K562 (cell line): ENCODE measurements at regions not wholly inside any gene's neighbourhood (a gene's known extent, or its start where the extent isn't known, plus 50 kb on each side); places are given as distances from the start of the nearest gene placed in this dataset.

ENCODE experiments used
- ATAC-seq: fragments of 200-7000 bp; cut with Tn5 transposase; 3 replicates; pipeline ENCODE4 v1.9.1; 2020; ENCODE audit warnings: moderate library complexity
- BruUV-seq: library from RNA; stranded (reverse); fragments of 400-500 nt; replicated peaks from 2 replicates; lab custom pipeline; 2021; lab: Mats Ljungman, UMichigan
- CTCF ChIA-PET: fragments of 300-600 bp; formaldehyde crosslinking; extraction: SDS; loops from one replicate; lab custom pipeline; 2021; ENCODE audit warnings: low intra/inter-chr PET ratio; lab: Yijun Ruan, JAX
- POLR2A ChIA-PET: fragments of 300-600, 350-650 bp; sonication (Branson Sonifier 250); formaldehyde crosslinking; extraction: SDS; loops from one replicate; lab custom pipeline; 2021; ENCODE audit warnings: antibody characterized with exemption, inconsistent platforms; lab: Yijun Ruan, JAX
- DNase-seq, 4 experiments: peaks; one replicate each; pipeline versions ENCODE4 v3.0.0 to v3.0.0-alpha.2; 2011 to 2018; ENCODE audit warnings: low spot score in 3 of 4, mixed read lengths in 3 of 4; ENCODE audit errors: extremely low read depth in 1 of 4
- FAIRE-seq: peaks from 2 replicates; lab custom pipeline; 2011; peaks lifted over from hg19 to GRCh38; lab: Jason Lieb, UNC
- H2AFZ ChIP-seq: 2 replicates; pipeline ENCODE4 v1.6.0; 2011; ENCODE audit warnings: low read depth, low read length, control low read depth, inconsistent platforms
- H3K27ac ChIP-seq: fragments of 200-600 bp; 3 replicates; pipeline ENCODE4 v1.8.0; 2011; ENCODE audit warnings: low read depth, mild to moderate bottlenecking, control low read depth, inconsistent platforms, low read length, moderate library complexity, mixed read lengths; ENCODE audit errors: extremely low read depth
- H3K27me3 ChIP-seq, 2 experiments: fragments of 300-600 bp in 1 of 2; 2 replicates in 1 of 2; 3 replicates in 1 of 2; pipeline versions ENCODE4 v1.6.0 to v1.8.0; 2011; ENCODE audit warnings: inconsistent platforms in 2 of 2, low read length in 2 of 2, mild to moderate bottlenecking in 1 of 2, mixed read lengths in 1 of 2, moderate library complexity in 1 of 2; ENCODE audit not compliant: control insufficient read depth in 2 of 2, insufficient read depth in 2 of 2
- H3K36me3 ChIP-seq: fragments of 300-600 bp; 3 replicates; pipeline ENCODE4 v1.8.0; 2011; ENCODE audit warnings: mild to moderate bottlenecking, low read length, inconsistent platforms; ENCODE audit not compliant: control insufficient read depth, insufficient read depth
- H3K4me1 ChIP-seq, 2 experiments: fragments of 200-600 bp in 1 of 2; replicated peaks in 1 of 2; 2 replicates in 1 of 2; 3 replicates in 1 of 2; pipeline versions ENCODE4 v1.5.1 to v1.8.0; 2011; ENCODE audit warnings: inconsistent platforms in 2 of 2, low read length in 2 of 2, mild to moderate bottlenecking in 1 of 2, mixed read lengths in 1 of 2, moderate library complexity in 1 of 2; ENCODE audit not compliant: control insufficient read depth in 2 of 2, insufficient read depth in 2 of 2
- H3K4me2 ChIP-seq: 2 replicates; pipeline ENCODE4 v1.6.1; 2011; ENCODE audit warnings: low read length, control low read depth, inconsistent platforms, mixed read lengths; ENCODE audit not compliant: insufficient read depth
- H3K4me3 ChIP-seq: fragments of 200-600 bp; sonication (generic), shearing (Covaris generic); 2 replicates; pipeline ENCODE4 v1.5.1; 2016; ENCODE audit warnings: control low read depth, inconsistent platforms
- H3K79me2 ChIP-seq: fragments of 200-600 bp; 3 replicates; pipeline ENCODE4 v1.8.0; 2011; ENCODE audit warnings: low read length, inconsistent platforms; ENCODE audit not compliant: control insufficient read depth, insufficient read depth
- H3K9ac ChIP-seq, 2 experiments: 2 replicates each; pipeline versions ENCODE4 v1.6.0 to v1.6.1; 2011; ENCODE audit warnings: low read depth in 2 of 2, low read length in 2 of 2, control low read depth in 1 of 2, inconsistent platforms in 1 of 2, mild to moderate bottlenecking in 1 of 2, mixed read lengths in 1 of 2; ENCODE audit not compliant: insufficient read depth in 1 of 2
- H3K9me1 ChIP-seq: one replicate; pipeline ENCODE4 v1.6.0; 2011; ENCODE audit warnings: inconsistent platforms, mild to moderate bottlenecking, low read length, moderate library complexity; ENCODE audit not compliant: control insufficient read depth, insufficient read depth
- H3K9me3 ChIP-seq: replicated peaks from 2 replicates; pipeline ENCODE4 v1.5.1; 2011; ENCODE audit warnings: low read depth, low read length, inconsistent platforms; ENCODE audit not compliant: control insufficient read depth, insufficient read depth
- H4K20me1 ChIP-seq: replicated peaks from 2 replicates; pipeline ENCODE4 v1.6.1; 2011; ENCODE audit warnings: low read length, inconsistent platforms, mixed read lengths; ENCODE audit not compliant: control insufficient read depth, insufficient read depth
- BRD9 ChIP-seq: fragments of 450-650 bp; IDR thresholded peaks from 2 replicates; pipeline ENCODE4 v1.6.1; 2018; ENCODE audit warnings: low read depth; ENCODE audit not compliant: partially characterized antibody
- C11orf30 ChIP-seq: fragments of 450-650 bp; IDR thresholded peaks from 2 replicates; pipeline ENCODE4 v1.6.1; 2016; ENCODE audit warnings: low read depth, mild to moderate bottlenecking
- MAFF ChIP-seq: IDR thresholded peaks from 2 replicates; pipeline ENCODE4 v1.6.1; 2012; ENCODE audit warnings: low read length, improper control_type of control experiment
- MAFG ChIP-seq: fragments of 450-650 bp; conservative IDR thresholded peaks from 2 replicates; pipeline ENCODE4 v1.6.1; 2016; ENCODE audit warnings: missing genetic modification characterization, missing compliant biosample characterization
- MAFK ChIP-seq: IDR thresholded peaks from 2 replicates; pipeline ENCODE4 v1.6.1; 2011; ENCODE audit warnings: low read length, improper control_type of control experiment
- MYC ChIP-seq, 2 experiments: fragments of 250-450 bp in 1 of 2; sonication (Bioruptor Pico) in 1 of 2; IDR thresholded peaks; 2 replicates each; pipeline versions ENCODE4 v1.5.1 to v1.6.1; 2012 to 2021; ENCODE audit warnings: low read depth in 2 of 2, borderline replicate concordance in 1 of 2, improper control_type of control experiment in 1 of 2, low read length in 1 of 2, mild to moderate bottlenecking in 1 of 2, moderate library complexity in 1 of 2
- ZNF316 ChIP-seq: fragments of 450-650 bp; IDR thresholded peaks from 2 replicates; pipeline ENCODE4 v1.6.1; 2016
- WGBS: fragments of 100-300 bp; shearing (Covaris generic); methylation state at CpG from one replicate; pipeline ENCODE4 v1.1.6; 2016; ENCODE audit warnings: low coverage, mixed read lengths; ENCODE audit not compliant: insufficient coverage; ENCODE audit errors: missing lambda C conversion rate; 5-methylcytosine and 5-hydroxymethylcytosine counted together
- in situ Hi-C: fragments of 300-500 bp; cut with MboI; formaldehyde crosslinking; loops from 4 replicates; pipeline ENCODE4 v1.15.0; 2018; ENCODE audit warnings: inconsistent platforms, mixed read lengths
- intact Hi-C: fragments of 100-400 bp; cut with micrococcal nuclease; formaldehyde crosslinking; loops from 2 replicates; pipeline ENCODE4 v1.14.2; 2022
- TF ChIP-seq, protein P1 (sequence below): fragments of 450-650 bp; IDR thresholded peaks from 2 replicates; pipeline ENCODE4 v1.6.1; 2018; ENCODE audit warnings: mild to moderate bottlenecking, low read depth; ENCODE audit not compliant: partially characterized antibody

DNA sequence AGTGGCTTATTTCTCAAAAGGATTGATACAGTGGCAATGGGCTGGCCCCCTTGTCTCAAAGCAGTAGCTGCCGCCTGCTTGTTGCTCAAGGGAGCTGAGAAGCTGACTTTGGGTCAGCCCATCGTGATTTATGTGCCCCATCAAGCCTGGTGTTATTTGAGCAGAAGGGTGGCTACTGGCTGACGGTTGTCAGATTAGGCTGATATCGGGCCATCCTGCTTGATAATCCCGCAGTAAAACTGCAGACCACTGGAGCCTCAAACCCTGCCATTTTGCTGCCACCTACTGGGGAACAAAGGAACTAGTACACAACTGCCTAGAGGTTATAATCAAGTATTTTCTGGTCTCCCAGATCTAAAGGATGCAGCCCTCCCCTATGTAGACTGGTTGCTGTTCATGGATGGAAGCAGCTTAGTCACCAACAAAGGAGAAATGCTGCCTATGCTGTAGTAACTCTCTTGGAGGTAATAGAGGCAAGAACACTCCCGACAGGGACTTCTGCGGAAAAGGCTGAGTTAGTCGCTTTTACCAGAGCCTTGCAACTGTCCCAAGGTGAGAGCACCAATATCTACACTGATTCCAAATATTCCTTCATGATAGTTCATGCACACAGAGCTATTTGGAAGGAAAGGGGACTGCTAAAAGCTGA, 65.9 kb upstream of the ZNF92 start (continued):
- TF ChIP-seq, protein P1, sequence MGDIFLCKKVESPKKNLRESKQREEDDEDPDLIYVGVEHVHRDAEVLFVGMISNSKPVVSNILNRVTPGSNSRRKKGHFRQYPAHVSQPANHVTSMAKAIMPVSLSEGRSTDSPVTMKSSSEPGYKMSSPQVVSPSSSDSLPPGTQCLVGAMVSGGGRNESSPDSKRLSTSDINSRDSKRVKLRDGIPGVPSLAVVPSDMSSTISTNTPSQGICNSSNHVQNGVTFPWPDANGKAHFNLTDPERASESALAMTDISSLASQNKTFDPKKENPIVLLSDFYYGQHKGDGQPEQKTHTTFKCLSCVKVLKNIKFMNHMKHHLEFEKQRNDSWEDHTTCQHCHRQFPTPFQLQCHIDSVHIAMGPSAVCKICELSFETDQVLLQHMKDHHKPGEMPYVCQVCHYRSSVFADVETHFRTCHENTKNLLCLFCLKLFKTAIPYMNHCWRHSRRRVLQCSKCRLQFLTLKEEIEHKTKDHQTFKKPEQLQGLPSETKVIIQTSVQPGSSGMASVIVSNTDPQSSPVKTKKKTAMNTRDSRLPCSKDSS: no peak
- TF ChIP-seq, all 486 proteins: peak for 28

DNA sequence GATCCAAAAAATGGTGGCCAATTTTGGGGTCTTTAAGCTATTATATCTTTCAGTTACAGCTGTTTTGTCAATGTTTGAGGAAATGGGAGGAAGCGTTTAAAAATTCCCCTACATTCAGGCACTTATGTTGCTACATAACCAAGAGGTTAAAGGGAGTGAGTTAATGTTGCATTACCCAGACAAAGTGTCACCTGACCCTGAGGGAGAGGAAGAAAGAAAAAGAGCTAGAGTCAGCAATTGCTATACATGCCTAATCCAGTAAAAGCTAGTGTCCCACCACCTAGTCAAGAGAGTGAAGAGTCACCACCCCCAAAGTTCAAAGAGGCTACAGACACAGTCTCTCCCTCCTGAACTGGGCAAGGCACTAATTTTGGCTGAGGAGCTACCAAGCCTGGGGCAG, 69.5 kb upstream of the ZNF92 start:
- H4K20me1 ChIP-seq: no peaks in the 10 kb centered on the region
- TF ChIP-seq MAFG: peak; percentile 25; the same call in 1 of the 2 replicates
- no peak for TF ChIP-seq MYC (IDR thresholded peaks at IDR 0.05; ENCODE audit: low read depth, low read length)
- no peak for TF ChIP-seq MYC (CRISPR knock-in tag; IDR thresholded peaks at IDR 0.05; ENCODE audit: borderline replicate concordance, low read depth)
- peak; percentile 49; the same call in 1 of the 2 replicates for TF ChIP-seq C11orf30
- peak; percentile 35; the same call in 1 of the 2 replicates for TF ChIP-seq MAFK
- no peak for TF ChIP-seq BRD9
- peak; percentile 52 for TF ChIP-seq ZNF316
- TF ChIP-seq MAFF: peak; percentile 18; the same call in 1 of the 2 replicates
- no peaks in the 10 kb centered on the region for H3K9me3 ChIP-seq
- no peak overlapping the region for H3K9ac ChIP-seq
- H3K4me3 ChIP-seq: no peak overlapping the region
- in situ Hi-C loops: loop anchor here (25.0 kb wide), 1 partner anchor 667 kb away; no protein-coding TSS in a partner anchor
- WGBS: 12% methylated on average over 1 of the region's 1 CpG
- BruUV-seq: no TSS peak
- H3K79me2 ChIP-seq: no peaks in the 10 kb centered on the region
- intact Hi-C loops: loop anchor here (10.0 kb wide), 1 partner anchor 679 kb away; no protein-coding TSS in a partner anchor
- H3K9me1 ChIP-seq: no peaks in the 10 kb centered on the region
- no peaks in the 10 kb centered on the region for H3K27me3 ChIP-seq
- POLR2A ChIA-PET: interaction anchor here (0.7 kb wide), 1 partner anchor 9 kb away, joined by 3 read pairs; no protein-coding TSS in a partner anchor
- FAIRE-seq (no peak), ATAC-seq (no peak), DNase-seq (no peak)
- no peak overlapping the region for H3K4me2 ChIP-seq
- no peak overlapping the region for H3K27ac ChIP-seq
- no peaks in the 10 kb centered on the region for H3K36me3 ChIP-seq
- peaks cover 0 to 2% of the 10 kb centered on the region in 2 experiments; a peak in 2 of 5 replicates for H3K4me1 ChIP-seq
- H2AFZ ChIP-seq: no peak overlapping the region
- CTCF ChIA-PET: no interaction called here
